HG03342 (cell line): ENCODE measurements at regions not wholly inside any gene's neighbourhood (a gene's known extent, or its start where the extent isn't known, plus 50 kb on each side); places are given as distances from the start of the nearest gene placed in this dataset.

Experiments
- ATAC-seq: cut with Tn5 transposase; IDR thresholded peaks from one replicate; pipeline ENCODE4 v1.9.1; 2021; ENCODE audit warnings: mild to moderate bottlenecking, moderate library complexity; ENCODE audit not compliant: unreplicated experiment

DNA sequence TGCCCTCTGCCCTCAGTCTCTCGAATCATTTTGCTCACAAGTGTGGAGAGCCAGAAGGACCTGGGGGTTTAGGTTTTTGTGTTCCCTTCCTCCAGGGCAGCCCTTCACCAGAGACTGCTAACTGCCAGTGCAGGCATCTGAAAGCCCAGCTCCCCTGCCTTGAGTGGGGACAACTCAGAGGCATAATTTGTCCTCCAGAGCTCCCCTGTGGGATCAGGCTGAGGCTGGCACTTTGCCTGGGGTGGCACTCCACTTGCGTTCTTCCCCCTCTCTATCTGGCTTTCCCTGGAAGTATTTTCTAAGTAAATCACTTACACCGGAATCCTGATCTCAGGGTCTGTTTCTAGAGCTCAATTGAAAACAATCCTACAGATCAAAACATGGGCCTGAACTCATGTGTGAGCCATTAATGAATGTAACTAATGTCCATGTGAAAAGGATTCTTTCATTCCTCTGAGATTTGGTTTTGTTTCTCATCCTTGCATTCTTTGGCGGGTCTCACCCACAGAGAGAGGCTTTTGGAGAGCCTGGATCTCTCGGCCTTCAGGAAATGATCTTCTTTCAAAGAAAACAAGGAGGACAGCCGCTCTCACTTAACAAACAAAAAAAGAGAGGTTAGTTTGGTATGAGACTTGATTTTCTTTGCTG, 125.7 kb upstream of the RIPOR2 start:
- ATAC-seq: no peak

DNA sequence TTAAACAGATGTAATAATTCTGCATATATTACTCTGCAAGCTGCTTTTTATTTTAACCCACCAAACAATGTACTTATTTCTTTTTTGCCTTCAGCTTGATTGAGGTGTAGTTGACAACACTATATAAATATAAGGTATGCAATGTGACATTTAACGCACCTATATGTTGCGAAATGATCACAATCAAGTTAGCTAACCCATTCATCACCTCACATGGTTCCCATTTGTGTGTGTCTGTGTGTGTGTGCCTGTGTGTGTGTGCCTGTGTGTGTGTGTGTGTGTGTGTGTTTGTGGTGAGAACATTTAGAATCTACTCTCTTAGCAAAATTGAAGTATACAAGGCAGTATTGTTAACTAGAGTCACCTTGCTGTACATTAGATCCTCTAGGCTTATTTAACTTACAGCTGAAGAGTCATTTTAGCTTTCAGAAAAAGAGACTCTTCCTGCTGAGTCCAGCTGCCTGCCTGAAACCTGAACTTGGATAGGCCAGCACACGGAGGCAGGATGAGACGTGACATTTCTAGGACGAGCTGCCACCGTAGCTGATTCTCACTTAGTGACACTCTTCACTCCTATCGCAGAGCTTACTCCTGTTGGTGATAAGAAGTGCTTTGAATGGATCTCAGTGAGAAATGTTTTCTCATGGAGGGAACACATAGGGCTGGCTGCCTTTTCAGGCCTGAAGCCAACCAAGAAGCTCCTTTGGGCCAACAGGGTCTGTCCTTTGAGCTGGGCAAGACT, 126.5 kb upstream of the RIPOR2 start:
- ATAC-seq: no peak

- no peak for ATAC-seq
Measured at GRCh38 chr6:25064006-25064405, 128.2 kb upstream of the RIPOR2 start.

DNA sequence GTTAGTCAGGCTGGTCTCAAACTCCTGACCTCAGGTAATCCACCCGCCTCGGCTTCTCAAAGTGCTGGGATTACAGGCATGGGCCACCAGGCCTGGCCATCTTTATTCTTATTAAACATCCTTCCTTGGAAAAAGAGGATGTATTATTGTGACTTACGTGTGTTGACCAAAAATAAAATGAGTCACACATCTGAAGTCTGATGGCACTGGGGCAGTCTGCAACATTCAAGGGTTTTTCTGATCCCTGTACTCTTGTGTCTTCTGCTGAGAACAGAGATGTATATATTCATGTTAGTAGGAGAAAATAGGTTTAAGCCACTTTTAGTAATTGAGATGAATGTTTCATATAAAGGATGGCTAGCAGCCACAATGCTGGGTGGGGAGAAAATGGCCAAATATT, 129.9 kb upstream of the RIPOR2 start:
- ATAC-seq: no peak

DNA sequence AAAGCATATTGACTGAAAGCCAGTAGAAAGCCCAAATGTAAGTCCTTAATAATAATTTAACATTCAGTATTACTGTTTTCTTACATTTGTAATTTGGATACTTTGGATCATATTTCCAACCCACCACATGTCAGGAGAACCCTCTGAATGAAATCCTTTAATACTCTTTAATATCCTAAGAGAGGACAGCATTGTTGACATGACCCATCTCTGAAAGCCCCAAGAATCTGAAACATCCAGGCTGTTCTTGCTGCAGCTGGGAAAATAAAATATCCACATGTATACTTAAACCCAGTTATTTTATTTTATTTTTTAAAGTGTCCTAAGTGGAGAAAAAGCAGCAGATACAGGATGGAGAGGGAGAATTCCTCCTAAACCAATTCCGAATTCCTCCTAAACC, 130.8 kb upstream of the RIPOR2 start:
- ATAC-seq: no peak

GRCh38 chr6:25068866-25069265, 133.1 kb upstream of the RIPOR2 start:
- no peak for ATAC-seq

GRCh38 chr6:25070547-25071366, 135.0 kb upstream of the RIPOR2 start:
- ATAC-seq: peak; percentile 84

DNA sequence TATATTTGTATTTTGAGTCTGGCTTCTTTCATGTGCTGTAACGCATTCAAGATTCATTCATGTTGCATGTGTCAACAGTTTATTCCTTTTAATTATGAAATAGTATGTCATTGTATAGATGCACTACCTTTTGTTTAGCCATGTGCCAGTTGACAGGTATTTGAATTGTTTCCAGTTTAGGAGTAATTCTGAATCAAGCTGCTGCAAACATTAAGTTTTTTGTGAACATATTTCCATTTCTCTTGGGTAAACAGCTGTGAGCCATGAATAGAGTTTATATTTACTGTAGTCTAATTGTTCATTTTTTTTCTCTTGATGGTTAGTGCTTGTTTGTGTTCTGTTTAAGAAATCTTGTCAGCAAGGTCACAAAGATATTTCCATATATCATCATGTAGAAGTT, 142.4 kb upstream of the RIPOR2 start:
- ATAC-seq: no peak

DNA sequence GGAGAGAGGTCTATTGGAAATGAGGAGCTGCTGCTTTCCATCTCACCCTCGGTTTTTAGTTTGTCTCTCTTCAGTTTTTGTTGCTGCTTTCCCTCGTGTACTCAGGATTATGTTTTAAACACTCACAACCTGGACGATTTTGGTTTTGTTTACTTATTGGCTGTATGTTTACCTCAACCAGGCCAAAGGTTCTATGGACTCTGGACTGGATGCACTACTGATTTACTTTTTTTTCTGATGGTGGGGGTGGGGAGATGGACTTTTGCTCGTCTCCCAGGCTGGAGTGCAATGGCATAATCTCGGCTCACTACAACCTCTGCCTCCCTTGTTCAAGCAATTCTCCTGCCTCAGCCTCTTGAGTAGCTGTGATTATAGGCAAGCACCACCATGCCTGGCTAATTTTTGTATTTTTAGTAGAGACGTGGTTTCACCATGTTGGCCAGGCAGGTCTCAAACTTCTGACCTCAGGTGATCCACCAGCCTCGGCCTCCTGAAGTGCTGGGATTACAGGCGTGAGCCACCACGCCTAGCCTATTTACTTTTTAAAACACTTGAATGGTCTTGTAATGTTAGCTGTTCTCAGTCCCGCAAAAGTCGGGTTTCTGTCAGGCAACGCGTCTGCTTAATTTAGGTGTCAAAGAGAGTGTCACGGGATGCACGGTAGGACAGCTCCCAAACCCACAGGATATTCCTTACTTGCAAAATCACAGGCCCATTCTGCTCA, 148.2 kb upstream of the RIPOR2 start:
- no peak for ATAC-seq

GRCh38 chr6:25084508-25084833, 148.7 kb upstream of the RIPOR2 start:
- ATAC-seq: no peak

- ATAC-seq: no peak
Measured at GRCh38 chr6:25085756-25086155, 150.0 kb upstream of the RIPOR2 start.

GRCh38 chr6:25086500-25087091, 150.8 kb upstream of the RIPOR2 start:
- ATAC-seq: no peak

DNA sequence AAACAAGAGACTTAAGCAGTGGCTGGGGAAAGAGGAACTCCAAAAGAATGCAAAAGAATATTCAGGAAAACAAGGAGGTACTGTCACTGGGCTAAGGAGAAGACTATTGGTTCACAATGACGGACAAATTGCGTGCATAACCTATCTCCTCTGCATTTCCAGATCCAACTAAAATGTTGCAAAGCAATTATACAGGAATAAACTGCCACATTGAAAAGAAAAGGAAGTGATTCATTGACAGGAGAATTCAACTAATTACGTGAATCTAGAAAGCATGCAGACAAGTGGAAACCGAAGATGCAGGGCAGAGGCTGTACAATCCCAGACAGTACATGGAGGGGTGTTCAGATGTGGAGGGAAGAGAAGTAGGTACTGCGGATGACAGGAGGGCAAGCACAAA, 152.8 kb upstream of the RIPOR2 start:
- ATAC-seq: no peak

DNA sequence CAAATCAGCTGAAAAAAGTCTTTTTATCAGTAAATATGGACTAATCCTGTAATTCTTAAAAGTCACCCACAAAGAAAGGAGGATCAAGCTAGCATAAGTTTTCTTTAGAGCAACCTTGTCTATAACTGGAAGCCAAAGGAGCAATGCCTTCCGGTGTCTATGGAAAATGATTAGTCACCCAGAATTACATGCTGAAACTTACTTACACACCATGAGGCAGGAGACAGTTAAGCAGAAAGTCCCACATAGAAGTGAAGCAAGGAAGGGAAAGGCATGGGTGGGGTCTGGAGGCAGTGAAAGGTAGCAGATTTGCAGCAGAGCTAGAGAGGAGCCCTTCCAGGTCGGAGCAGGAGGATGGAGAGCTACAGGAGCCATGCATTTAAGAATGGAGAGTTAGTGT, 153.7 kb upstream of the RIPOR2 start:
- ATAC-seq: no peak

DNA sequence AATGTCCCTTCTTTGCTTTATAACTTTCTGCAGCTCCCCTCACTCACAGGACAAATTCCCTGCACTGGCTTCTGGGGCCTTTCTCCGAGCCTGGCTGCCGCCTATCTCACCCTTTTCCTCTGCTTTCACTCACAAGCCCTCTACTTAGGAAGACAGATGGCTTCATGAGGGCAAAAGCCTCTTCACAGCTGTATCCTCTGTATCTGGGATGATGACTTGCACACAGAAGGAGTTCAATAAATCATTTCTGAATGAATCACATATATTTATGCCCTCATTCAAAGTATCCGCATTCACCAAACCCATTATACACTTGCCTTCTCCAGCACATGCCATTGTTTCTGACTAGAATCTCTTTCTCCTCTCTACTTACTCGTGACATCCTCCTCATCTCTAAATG, 159.0 kb upstream of the RIPOR2 start:
- ATAC-seq: no peak

GRCh38 chr6:25100288-25100687, 164.5 kb upstream of the RIPOR2 start:
- no peak for ATAC-seq

GRCh38 chr6:25103603-25104002, 167.8 kb upstream of the RIPOR2 start:
- ATAC-seq: peak; percentile 57

GRCh38 chr6:25105070-25105925, 169.5 kb upstream of the RIPOR2 start:
- no peak for ATAC-seq

GRCh38 chr6:25107218-25107617, 171.5 kb upstream of the RIPOR2 start:
- ATAC-seq: no peak

GRCh38 chr6:25111782-25112181, 167.4 kb upstream of the CARMIL1 start:
- ATAC-seq: no peak
